ENCODE measurements at regions not wholly inside any gene's neighbourhood (a gene's known extent, or its start where the extent isn't known, plus 50 kb on each side); places are given as distances from the start of the nearest gene placed in this dataset.

- H3K36me3 Mint-ChIP-seq (ENCODE audit: insufficient read depth in 1 of 3, low read depth in 3 of 3) = peaks cover 0 to 2% (median 0%) of the 10 kb centered on the region in 3 experiments; a peak in 3 of 7 replicates
- Histone ChIP-seq H4K8ac (replicated peaks; ENCODE audit: insufficient read length, low read depth, low read length) (no peak overlapping the region), H3K23ac (ENCODE audit: insufficient read length, low read depth, low read length) (no peak overlapping the region), H3K56ac (ENCODE audit: insufficient read length, low read depth, low read length) (no peak overlapping the region), H3K9me3 (ENCODE audit: control insufficient read depth, low read depth, low read length) (no peaks in the 10 kb centered on the region), H4K20me1 (ENCODE audit: control insufficient read depth, insufficient read depth, insufficient read length) (no peaks in the 10 kb centered on the region), H3K27me3 (ENCODE audit: insufficient read depth, low read length) (no peaks in the 10 kb centered on the region), H2BK12ac (ENCODE audit: insufficient read length, low read depth, low read length) (no peak overlapping the region), H2BK5ac (ENCODE audit: insufficient read length, low read length) (no peak overlapping the region), H3K14ac (ENCODE audit: insufficient read depth, low read length) (no peak overlapping the region), H3K79me2 (ENCODE audit: insufficient read depth, low read length) (no peaks in the 10 kb centered on the region), H4K5ac (ENCODE audit: insufficient read length, low read depth, low read length) (no peak overlapping the region), H3K4ac (ENCODE audit: low read depth, low read length) (no peak overlapping the region), H3K79me1 (ENCODE audit: insufficient read depth, low read depth, low read length, poor library complexity, severe bottlenecking) (no peaks in the 10 kb centered on the region), H2BK120ac (ENCODE audit: low read depth, low read length, poor library complexity, severe bottlenecking) (no peak overlapping the region), H3T11ph (ENCODE audit: low read length) (no peak overlapping the region), H3K23me2 (ENCODE audit: insufficient read length, low read depth, low read length, poor library complexity, severe bottlenecking) (no peaks in the 10 kb centered on the region), H2BK20ac (ENCODE audit: low read depth, low read length, poor library complexity, severe bottlenecking) (no peak overlapping the region), H3K27ac (ENCODE audit: insufficient read length, low read depth, low read length) (no peak overlapping the region), H2BK15ac (ENCODE audit: low read depth, low read length) (no peak overlapping the region), H3K18ac (ENCODE audit: insufficient read length, low read depth, low read length) (no peak overlapping the region), H2AFZ (ENCODE audit: low read length) (no peak overlapping the region), H4K91ac (ENCODE audit: insufficient read length, low read depth, low read length) (no peak overlapping the region), H3K4me2 (ENCODE audit: insufficient read depth, insufficient read length, low read length) (no peak overlapping the region), H3K4me1 (ENCODE audit: insufficient read depth, low read length) (no peaks in the 10 kb centered on the region), H3K9ac (ENCODE audit: extremely low read depth, insufficient read length, low read length) (no peak overlapping the region), H2AK5ac (ENCODE audit: insufficient read length, low read length) (no peak overlapping the region)
- no peak for DNase-seq
- no CpG with 5 or more reads among the region's 5 CpGs for WGBS (ENCODE audit: extremely low coverage, insufficient read length, low lambda C conversion rate)
- no peaks in the 10 kb centered on the region; a peak in 2 of 5 replicates for H3K9me3 Mint-ChIP-seq
- TF ChIP-seq, protein P1, sequence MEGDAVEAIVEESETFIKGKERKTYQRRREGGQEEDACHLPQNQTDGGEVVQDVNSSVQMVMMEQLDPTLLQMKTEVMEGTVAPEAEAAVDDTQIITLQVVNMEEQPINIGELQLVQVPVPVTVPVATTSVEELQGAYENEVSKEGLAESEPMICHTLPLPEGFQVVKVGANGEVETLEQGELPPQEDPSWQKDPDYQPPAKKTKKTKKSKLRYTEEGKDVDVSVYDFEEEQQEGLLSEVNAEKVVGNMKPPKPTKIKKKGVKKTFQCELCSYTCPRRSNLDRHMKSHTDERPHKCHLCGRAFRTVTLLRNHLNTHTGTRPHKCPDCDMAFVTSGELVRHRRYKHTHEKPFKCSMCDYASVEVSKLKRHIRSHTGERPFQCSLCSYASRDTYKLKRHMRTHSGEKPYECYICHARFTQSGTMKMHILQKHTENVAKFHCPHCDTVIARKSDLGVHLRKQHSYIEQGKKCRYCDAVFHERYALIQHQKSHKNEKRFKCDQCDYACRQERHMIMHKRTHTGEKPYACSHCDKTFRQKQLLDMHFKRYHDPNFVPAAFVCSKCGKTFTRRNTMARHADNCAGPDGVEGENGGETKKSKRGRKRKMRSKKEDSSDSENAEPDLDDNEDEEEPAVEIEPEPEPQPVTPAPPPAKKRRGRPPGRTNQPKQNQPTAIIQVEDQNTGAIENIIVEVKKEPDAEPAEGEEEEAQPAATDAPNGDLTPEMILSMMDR (conservative IDR thresholded peaks at IDR 0.05) = no peak
- H3K27ac Mint-ChIP-seq = no peak overlapping the region
- 0 out of 2 replicates have a peak, but pooled peaks cover 1% of the 10 kb centered on the region for H3K27me3 Mint-ChIP-seq (ENCODE audit: low read depth)
- no peak overlapping the region for H3K4me3 Mint-ChIP-seq
- no peaks in the 10 kb centered on the region for H3K4me1 Mint-ChIP-seq
Observed at GRCh38 chr4:186787536-186787935, 63.9 kb upstream of the FAT1 start.
